ENCODE measurements at regions not wholly inside any gene's neighbourhood (a gene's known extent, or its start where the extent isn't known, plus 50 kb on each side); places are given as distances from the start of the nearest gene placed in this dataset.
"Not testable (repeated sequence)": the region's sequence is repeated elsewhere in the genome, so short reads cannot be mapped to it uniquely, and the experiment has no call there.

- no peak overlapping the region for H3K9ac ChIP-seq (ENCODE audit: low read length)
- no peak overlapping the region for H3K4me3 ChIP-seq (ENCODE audit: low read length)
- no peak for DNase-seq
- H3K27me3 ChIP-seq (ENCODE audit: low read length), result no peaks in the 10 kb centered on the region
- H3K9me3 ChIP-seq (ENCODE audit: low read length), result no peaks in the 10 kb centered on the region
- no peak overlapping the region for H2AFZ ChIP-seq (ENCODE audit: low read length)
- no peaks in the 10 kb centered on the region for H3K79me2 ChIP-seq (ENCODE audit: low read length)
- no peak overlapping the region for H3K27ac ChIP-seq (ENCODE audit: low read length)
- no peaks in the 10 kb centered on the region for H4K20me1 ChIP-seq (ENCODE audit: insufficient read depth, low read depth, low read length)
- no peak overlapping the region for H3K4me2 ChIP-seq (ENCODE audit: low read depth, low read length, poor library complexity, severe bottlenecking)
- H3K4me1 ChIP-seq (ENCODE audit: low read length), result no peaks in the 10 kb centered on the region
- no peaks in the 10 kb centered on the region for H3K36me3 ChIP-seq (ENCODE audit: insufficient read depth, low read length)
- H3K9me2 ChIP-seq (replicated peaks; ENCODE audit: insufficient read depth, low read length), result no peaks in the 10 kb centered on the region
These were observed 294.1 kb downstream of the SIPA1L2 start for GRCh38 chr1:232335741-232336293.

GRCh38 chr1:232335261-232335660 is 294.7 kb downstream of the SIPA1L2 start:
- H3K27ac ChIP-seq (ENCODE audit: low read length), result no peak overlapping the region
- no peak for DNase-seq
- H3K4me3 ChIP-seq (ENCODE audit: low read length), result no peak overlapping the region
- no peak overlapping the region for H3K9ac ChIP-seq (ENCODE audit: low read length)
- no peaks in the 10 kb centered on the region for H4K20me1 ChIP-seq (ENCODE audit: insufficient read depth, low read depth, low read length)
- no peaks in the 10 kb centered on the region for H3K9me2 ChIP-seq (replicated peaks; ENCODE audit: insufficient read depth, low read length)
- H3K27me3 ChIP-seq (ENCODE audit: low read length), result no peaks in the 10 kb centered on the region
- H3K4me2 ChIP-seq (ENCODE audit: low read depth, low read length, poor library complexity, severe bottlenecking), result no peak overlapping the region
- H3K9me3 ChIP-seq (ENCODE audit: low read length), result no peaks in the 10 kb centered on the region
- no peaks in the 10 kb centered on the region for H3K4me1 ChIP-seq (ENCODE audit: low read length)
- no peaks in the 10 kb centered on the region for H3K36me3 ChIP-seq (ENCODE audit: insufficient read depth, low read length)
- no peaks in the 10 kb centered on the region for H3K79me2 ChIP-seq (ENCODE audit: low read length)
- no peak overlapping the region for H2AFZ ChIP-seq (ENCODE audit: low read length)

- Histone ChIP-seq H3K9ac (ENCODE audit: low read length) (no peak overlapping the region), H3K27me3 (ENCODE audit: low read length) (no peaks in the 10 kb centered on the region), H2AFZ (ENCODE audit: low read length) (no peak overlapping the region), H3K27ac (ENCODE audit: low read length) (no peak overlapping the region), H4K20me1 (ENCODE audit: insufficient read depth, low read depth, low read length) (no peaks in the 10 kb centered on the region), H3K9me2 (replicated peaks; ENCODE audit: insufficient read depth, low read length) (no peaks in the 10 kb centered on the region), H3K4me3 (ENCODE audit: low read length) (no peak overlapping the region), H3K79me2 (ENCODE audit: low read length) (no peaks in the 10 kb centered on the region), H3K36me3 (ENCODE audit: insufficient read depth, low read length) (no peaks in the 10 kb centered on the region), H3K9me3 (ENCODE audit: low read length) (no peaks in the 10 kb centered on the region), H3K4me2 (ENCODE audit: low read depth, low read length, poor library complexity, severe bottlenecking) (no peak overlapping the region), H3K4me1 (ENCODE audit: low read length) (no peaks in the 10 kb centered on the region)
- no peak for DNase-seq
These were observed 295.1 kb downstream of the SIPA1L2 start for GRCh38 chr1:232334811-232335210.

GRCh38 chr1:232334246-232334645 is 295.7 kb downstream of the SIPA1L2 start:
- Histone ChIP-seq H3K4me2 (ENCODE audit: low read depth, low read length, poor library complexity, severe bottlenecking) (no peak overlapping the region), H2AFZ (ENCODE audit: low read length) (no peak overlapping the region), H3K9me3 (ENCODE audit: low read length) (no peaks in the 10 kb centered on the region), H3K9me2 (replicated peaks; ENCODE audit: insufficient read depth, low read length) (no peaks in the 10 kb centered on the region), H3K27ac (ENCODE audit: low read length) (no peak overlapping the region), H4K20me1 (ENCODE audit: insufficient read depth, low read depth, low read length) (no peaks in the 10 kb centered on the region), H3K27me3 (ENCODE audit: low read length) (no peaks in the 10 kb centered on the region), H3K79me2 (ENCODE audit: low read length) (no peaks in the 10 kb centered on the region), H3K9ac (ENCODE audit: low read length) (no peak overlapping the region), H3K36me3 (ENCODE audit: insufficient read depth, low read length) (no peaks in the 10 kb centered on the region), H3K4me1 (ENCODE audit: low read length) (no peaks in the 10 kb centered on the region), H3K4me3 (ENCODE audit: low read length) (no peak overlapping the region)
- no peak for DNase-seq

GRCh38 chr1:232333419-232333767 is 296.5 kb downstream of the SIPA1L2 start:
- Histone ChIP-seq H3K4me3 (ENCODE audit: low read length) (no peak overlapping the region), H4K20me1 (ENCODE audit: insufficient read depth, low read depth, low read length) (no peaks in the 10 kb centered on the region), H3K27ac (ENCODE audit: low read length) (no peak overlapping the region), H3K27me3 (ENCODE audit: low read length) (no peaks in the 10 kb centered on the region), H3K9me3 (ENCODE audit: low read length) (no peaks in the 10 kb centered on the region), H3K4me1 (ENCODE audit: low read length) (no peaks in the 10 kb centered on the region), H3K79me2 (ENCODE audit: low read length) (no peaks in the 10 kb centered on the region), H3K36me3 (ENCODE audit: insufficient read depth, low read length) (no peaks in the 10 kb centered on the region), H3K4me2 (ENCODE audit: low read depth, low read length, poor library complexity, severe bottlenecking) (no peak overlapping the region), H3K9me2 (replicated peaks; ENCODE audit: insufficient read depth, low read length) (no peaks in the 10 kb centered on the region), H2AFZ (ENCODE audit: low read length) (no peak overlapping the region), H3K9ac (ENCODE audit: low read length) (no peak overlapping the region)
- DNase-seq, result no peak

GRCh38 chr1:232332710-232333418 is 297.1 kb downstream of the SIPA1L2 start:
- not testable (repeated sequence) for H3K9me3 ChIP-seq (ENCODE audit: low read length); H3K36me3 ChIP-seq (ENCODE audit: insufficient read depth, low read length); DNase-seq; H3K27ac ChIP-seq (ENCODE audit: low read length); H4K20me1 ChIP-seq (ENCODE audit: insufficient read depth, low read depth, low read length); H3K27me3 ChIP-seq (ENCODE audit: low read length); H3K4me2 ChIP-seq (ENCODE audit: low read depth, low read length, poor library complexity, severe bottlenecking); H3K4me3 ChIP-seq (ENCODE audit: low read length); H3K9ac ChIP-seq (ENCODE audit: low read length); H3K79me2 ChIP-seq (ENCODE audit: low read length); H2AFZ ChIP-seq (ENCODE audit: low read length); H3K4me1 ChIP-seq (ENCODE audit: low read length); H3K9me2 ChIP-seq (replicated peaks; ENCODE audit: insufficient read depth, low read length)

- DNase-seq, result no peak
- no peaks in the 10 kb centered on the region for H3K9me2 ChIP-seq (replicated peaks; ENCODE audit: insufficient read depth, low read length)
- H3K27ac ChIP-seq (ENCODE audit: low read length), result no peak overlapping the region
- no peaks in the 10 kb centered on the region for H3K79me2 ChIP-seq (ENCODE audit: low read length)
- H3K9me3 ChIP-seq (ENCODE audit: low read length), result no peaks in the 10 kb centered on the region
- no peaks in the 10 kb centered on the region for H4K20me1 ChIP-seq (ENCODE audit: insufficient read depth, low read depth, low read length)
- no peaks in the 10 kb centered on the region for H3K27me3 ChIP-seq (ENCODE audit: low read length)
- H3K4me2 ChIP-seq (ENCODE audit: low read depth, low read length, poor library complexity, severe bottlenecking), result no peak overlapping the region
- no peak overlapping the region for H3K4me3 ChIP-seq (ENCODE audit: low read length)
- H2AFZ ChIP-seq (ENCODE audit: low read length), result no peak overlapping the region
- H3K36me3 ChIP-seq (ENCODE audit: insufficient read depth, low read length), result no peaks in the 10 kb centered on the region
- H3K9ac ChIP-seq (ENCODE audit: low read length), result no peak overlapping the region
- H3K4me1 ChIP-seq (ENCODE audit: low read length), result no peaks in the 10 kb centered on the region
These were observed 300.7 kb downstream of the SIPA1L2 start for GRCh38 chr1:232329103-232329813.

GRCh38 chr1:232328486-232329102 is 301.3 kb downstream of the SIPA1L2 start:
- H3K4me1 ChIP-seq (ENCODE audit: low read length), result no peaks in the 10 kb centered on the region
- H3K27ac ChIP-seq (ENCODE audit: low read length), result no peak overlapping the region
- H2AFZ ChIP-seq (ENCODE audit: low read length), result no peak overlapping the region
- no peak overlapping the region for H3K9ac ChIP-seq (ENCODE audit: low read length)
- no peaks in the 10 kb centered on the region for H3K36me3 ChIP-seq (ENCODE audit: insufficient read depth, low read length)
- H3K79me2 ChIP-seq (ENCODE audit: low read length), result no peaks in the 10 kb centered on the region
- H3K9me2 ChIP-seq (replicated peaks; ENCODE audit: insufficient read depth, low read length), result no peaks in the 10 kb centered on the region
- no peak overlapping the region for H3K4me2 ChIP-seq (ENCODE audit: low read depth, low read length, poor library complexity, severe bottlenecking)
- no peaks in the 10 kb centered on the region for H3K9me3 ChIP-seq (ENCODE audit: low read length)
- H4K20me1 ChIP-seq (ENCODE audit: insufficient read depth, low read depth, low read length), result no peaks in the 10 kb centered on the region
- no peak overlapping the region for H3K4me3 ChIP-seq (ENCODE audit: low read length)
- DNase-seq, result no peak
- H3K27me3 ChIP-seq (ENCODE audit: low read length), result no peaks in the 10 kb centered on the region
